KMS-11 (cell line): ENCODE measurements at regions not wholly inside any gene's neighbourhood (a gene's known extent, or its start where the extent isn't known, plus 50 kb on each side); places are given as distances from the start of the nearest gene placed in this dataset.

ENCODE experiments used
- H2AFZ ChIP-seq: fragments of 200-600 bp; sonication (generic); 2 replicates; pipeline ENCODE4 v1.6.1; 2016; ENCODE audit warnings: antibody characterized with exemption, mixed run types, low read depth
- H3K27ac ChIP-seq: fragments of 200-600 bp; sonication (generic); 2 replicates; pipeline ENCODE4 v1.6.1; 2016; ENCODE audit warnings: mild to moderate bottlenecking, mixed run types
- H3K27me3 ChIP-seq: fragments of 200-600 bp; sonication (generic); 2 replicates; pipeline ENCODE4 v1.6.1; 2017; ENCODE audit warnings: mild to moderate bottlenecking, low read depth, mixed run types, moderate library complexity; ENCODE audit not compliant: insufficient read depth
- H3K36me3 ChIP-seq: fragments of 200-600 bp; sonication (generic); 2 replicates; pipeline ENCODE4 v1.6.1; 2017; ENCODE audit warnings: mild to moderate bottlenecking, mixed run types; ENCODE audit not compliant: insufficient read depth
- H3K4me1 ChIP-seq: fragments of 200-600 bp; sonication (generic); 2 replicates; pipeline ENCODE4 v1.6.1; 2016; ENCODE audit warnings: mild to moderate bottlenecking, low read depth, mixed run types; ENCODE audit not compliant: poor library complexity, severe bottlenecking
- H3K4me2 ChIP-seq: fragments of 200-600 bp; sonication (generic); 2 replicates; pipeline ENCODE4 v1.7.0; 2016; ENCODE audit warnings: mild to moderate bottlenecking, mixed run types
- H3K4me3 ChIP-seq: fragments of 200-600 bp; sonication (generic); IDR thresholded peaks from 2 replicates; pipeline ENCODE4 v1.6.1; 2017; ENCODE audit warnings: low read depth, low read length, mixed read lengths; ENCODE audit not compliant: insufficient read depth
- H3K79me2 ChIP-seq: fragments of 200-600 bp; sonication (generic); 2 replicates; pipeline ENCODE4 v1.6.1; 2016; ENCODE audit warnings: low read depth, mixed run types; ENCODE audit not compliant: insufficient read depth
- H3K9ac ChIP-seq: fragments of 200-600 bp; sonication (generic); 2 replicates; pipeline ENCODE4 v1.6.1; 2016; ENCODE audit warnings: mild to moderate bottlenecking, mixed run types
- H4K20me1 ChIP-seq: fragments of 200-600 bp; sonication (generic); 2 replicates; pipeline ENCODE4 v1.6.1; 2016; ENCODE audit warnings: mild to moderate bottlenecking, mixed run types; ENCODE audit not compliant: insufficient read depth
- TF ChIP-seq, protein P1 (sequence below): fragments of 200-600 bp; sonication (generic); conservative IDR thresholded peaks from 2 replicates; pipeline ENCODE4 v1.6.1; 2017; ENCODE audit warnings: low read depth, mild to moderate bottlenecking, antibody characterized with exemption, low read length, moderate library complexity, mixed read lengths

DNA sequence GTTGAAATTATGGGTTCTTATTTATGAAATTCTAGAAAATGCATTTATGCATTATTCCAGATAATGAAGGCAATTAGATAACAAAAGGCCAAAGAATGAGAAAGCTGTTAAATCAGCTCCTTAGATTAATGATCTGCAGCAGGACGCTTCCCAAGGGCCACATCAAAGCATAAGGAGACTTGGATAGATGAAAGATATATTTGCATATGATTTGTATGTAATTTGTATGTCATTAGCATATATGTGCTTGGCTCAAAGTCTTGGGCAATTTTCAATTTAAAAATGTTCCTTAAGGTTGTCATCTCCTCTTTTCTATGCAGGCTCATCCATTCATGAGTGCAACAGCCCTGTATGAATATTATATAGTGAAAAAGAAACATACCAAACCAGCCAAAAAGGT is 126.8 kb upstream of the IRS2 start:
- Histone ChIP-seq H3K9ac (no peak overlapping the region), H3K4me3 (no peak overlapping the region), H3K27ac (no peak overlapping the region), H3K36me3 (no peaks in the 10 kb centered on the region), H3K27me3 (no peaks in the 10 kb centered on the region), H2AFZ (no peak overlapping the region), H3K79me2 (no peaks in the 10 kb centered on the region), H4K20me1 (no peaks in the 10 kb centered on the region), H3K4me1 (no peaks in the 10 kb centered on the region), H3K4me2 (no peak overlapping the region)
- TF ChIP-seq, protein P1, sequence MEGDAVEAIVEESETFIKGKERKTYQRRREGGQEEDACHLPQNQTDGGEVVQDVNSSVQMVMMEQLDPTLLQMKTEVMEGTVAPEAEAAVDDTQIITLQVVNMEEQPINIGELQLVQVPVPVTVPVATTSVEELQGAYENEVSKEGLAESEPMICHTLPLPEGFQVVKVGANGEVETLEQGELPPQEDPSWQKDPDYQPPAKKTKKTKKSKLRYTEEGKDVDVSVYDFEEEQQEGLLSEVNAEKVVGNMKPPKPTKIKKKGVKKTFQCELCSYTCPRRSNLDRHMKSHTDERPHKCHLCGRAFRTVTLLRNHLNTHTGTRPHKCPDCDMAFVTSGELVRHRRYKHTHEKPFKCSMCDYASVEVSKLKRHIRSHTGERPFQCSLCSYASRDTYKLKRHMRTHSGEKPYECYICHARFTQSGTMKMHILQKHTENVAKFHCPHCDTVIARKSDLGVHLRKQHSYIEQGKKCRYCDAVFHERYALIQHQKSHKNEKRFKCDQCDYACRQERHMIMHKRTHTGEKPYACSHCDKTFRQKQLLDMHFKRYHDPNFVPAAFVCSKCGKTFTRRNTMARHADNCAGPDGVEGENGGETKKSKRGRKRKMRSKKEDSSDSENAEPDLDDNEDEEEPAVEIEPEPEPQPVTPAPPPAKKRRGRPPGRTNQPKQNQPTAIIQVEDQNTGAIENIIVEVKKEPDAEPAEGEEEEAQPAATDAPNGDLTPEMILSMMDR: no peak

DNA sequence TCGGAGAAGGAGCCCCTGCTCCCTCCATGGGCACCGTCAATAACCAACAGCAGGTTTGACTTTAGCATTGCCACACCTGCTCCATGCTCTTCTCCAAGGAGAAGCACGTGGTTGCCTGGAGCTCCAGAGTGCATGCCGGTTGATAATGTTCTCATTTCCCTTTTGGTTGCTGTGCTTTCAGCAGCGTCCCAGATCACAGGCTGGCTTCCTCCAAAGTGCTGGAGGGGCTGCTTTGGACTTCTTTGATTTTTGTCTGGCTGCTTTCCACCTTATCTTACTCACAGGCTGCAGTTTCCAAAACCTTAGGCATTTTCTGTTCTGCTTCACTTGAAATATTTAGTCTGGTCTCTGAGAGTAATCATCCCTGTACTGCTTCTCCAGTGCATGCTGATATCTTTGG is 123.8 kb upstream of the IRS2 start:
- Histone ChIP-seq H3K36me3 (no peaks in the 10 kb centered on the region), H2AFZ (no peak overlapping the region), H4K20me1 (no peaks in the 10 kb centered on the region), H3K4me1 (no peaks in the 10 kb centered on the region), H3K27ac (no peak overlapping the region), H3K79me2 (no peaks in the 10 kb centered on the region), H3K4me3 (no peak overlapping the region), H3K9ac (no peak overlapping the region), H3K4me2 (no peak overlapping the region), H3K27me3 (no peaks in the 10 kb centered on the region)
- TF ChIP-seq, protein P1: no peak

DNA sequence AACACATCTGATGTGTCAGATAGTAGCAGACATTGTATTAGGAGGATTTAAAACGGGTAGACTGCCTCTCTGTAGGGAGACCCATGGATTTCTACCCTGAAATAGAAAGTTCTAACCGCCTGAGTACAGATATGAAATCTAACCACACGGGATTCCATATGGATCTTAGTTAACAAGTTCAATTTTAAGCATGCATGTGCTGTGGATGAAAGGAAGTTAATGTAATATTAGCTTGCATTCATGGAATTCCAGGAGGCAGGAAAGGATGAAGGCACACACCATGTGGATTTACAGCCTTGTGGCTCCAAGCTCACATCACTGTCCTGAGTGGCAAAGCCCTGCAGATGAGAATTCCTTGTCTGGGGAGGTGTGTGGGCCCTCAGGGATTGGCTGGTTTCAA is 120.6 kb upstream of the IRS2 start:
- Histone ChIP-seq H3K36me3 (no peaks in the 10 kb centered on the region), H3K4me1 (no peaks in the 10 kb centered on the region), H3K4me2 (no peak overlapping the region), H3K27me3 (no peaks in the 10 kb centered on the region), H3K79me2 (no peaks in the 10 kb centered on the region), H3K27ac (no peak overlapping the region), H2AFZ (no peak overlapping the region), H3K4me3 (no peak overlapping the region), H4K20me1 (no peaks in the 10 kb centered on the region), H3K9ac (no peak overlapping the region)
- TF ChIP-seq, protein P1: no peak

DNA sequence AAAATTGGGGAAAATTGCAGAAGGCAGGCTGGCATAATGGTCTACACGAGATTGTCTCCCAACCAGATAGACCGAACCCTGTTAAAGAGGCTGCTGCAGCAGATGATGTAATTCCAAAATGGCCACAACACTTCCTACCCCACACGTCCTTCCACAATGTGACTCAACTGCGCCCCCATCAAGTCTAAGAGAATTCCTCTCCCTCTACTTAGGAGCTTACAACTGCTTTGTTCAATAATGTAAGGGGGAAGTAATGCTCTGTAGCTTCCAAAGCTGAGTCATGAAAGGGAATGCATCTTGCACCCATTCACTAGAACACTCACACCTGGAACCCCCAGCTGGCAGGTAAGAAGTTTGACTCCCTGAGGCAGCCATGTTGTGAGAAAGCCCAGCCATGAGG is 117.8 kb upstream of the IRS2 start:
- H3K27ac ChIP-seq: no peak overlapping the region
- H3K4me2 ChIP-seq: no peak overlapping the region
- no peaks in the 10 kb centered on the region for H3K27me3 ChIP-seq
- TF ChIP-seq, protein P1: no peak
- H3K79me2 ChIP-seq: no peaks in the 10 kb centered on the region
- no peak overlapping the region for H3K9ac ChIP-seq
- H4K20me1 ChIP-seq: no peaks in the 10 kb centered on the region
- H3K4me1 ChIP-seq: no peaks in the 10 kb centered on the region
- H2AFZ ChIP-seq: no peak overlapping the region
- no peak overlapping the region for H3K4me3 ChIP-seq
- H3K36me3 ChIP-seq: no peaks in the 10 kb centered on the region

DNA sequence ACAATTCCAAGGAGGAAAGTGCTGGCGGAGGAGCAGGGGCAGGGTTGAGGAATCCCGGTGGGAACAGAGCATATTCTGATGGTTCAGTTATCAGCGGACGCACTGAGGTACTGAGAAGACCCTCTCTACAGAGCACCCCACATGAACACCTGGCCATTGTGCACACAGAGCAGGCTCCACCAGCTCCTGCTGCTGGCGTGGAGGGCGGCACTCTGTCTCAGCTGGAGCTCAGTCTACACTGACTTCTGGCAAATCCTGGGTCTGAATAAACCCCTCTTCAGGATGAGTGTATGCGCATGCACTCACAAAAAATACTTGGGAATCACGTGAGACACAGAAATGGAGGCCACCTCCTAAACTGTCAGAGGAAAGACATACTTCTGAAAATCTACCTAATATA is 114.4 kb upstream of the IRS2 start:
- Histone ChIP-seq H4K20me1 (no peaks in the 10 kb centered on the region), H3K27me3 (no peaks in the 10 kb centered on the region), H3K79me2 (no peaks in the 10 kb centered on the region), H3K9ac (no peak overlapping the region), H3K4me1 (no peaks in the 10 kb centered on the region), H3K4me2 (no peak overlapping the region), H3K36me3 (no peaks in the 10 kb centered on the region), H3K4me3 (no peak overlapping the region), H2AFZ (no peak overlapping the region), H3K27ac (no peak overlapping the region)
- TF ChIP-seq, protein P1: no peak
